ENCODE measurements at regions not wholly inside any gene's neighbourhood (a gene's known extent, or its start where the extent isn't known, plus 50 kb on each side); places are given as distances from the start of the nearest gene placed in this dataset.

- Histone ChIP-seq H3K27me3 (ENCODE audit: control insufficient read depth, insufficient read depth, low read length) (no peaks in the 10 kb centered on the region), H3K36me3 (ENCODE audit: control insufficient read depth, insufficient read depth, low read length) (no peaks in the 10 kb centered on the region), H3K4me3 (ENCODE audit: low read depth, low read length) (no peak overlapping the region)
- POLR2A ChIA-PET, result no interaction called here
- CTCF ChIA-PET, result no interaction called here
- DNase-seq (ENCODE audit: low read depth), result no peak
- no peak for TF ChIP-seq CTCF (IDR thresholded peaks at IDR 0.05; ENCODE audit: insufficient read depth, low read depth, low read length)
Observed at GRCh38 chr12:105428793-105429395, 98.4 kb downstream of the C12orf75 start.

GRCh38 chr12:105429511-105429910 lies 99.0 kb downstream of the C12orf75 start:
- H3K4me3 ChIP-seq (ENCODE audit: low read depth, low read length), result no peak overlapping the region
- POLR2A ChIA-PET, result no interaction called here
- H3K36me3 ChIP-seq (ENCODE audit: control insufficient read depth, insufficient read depth, low read length), result no peaks in the 10 kb centered on the region
- TF ChIP-seq CTCF (IDR thresholded peaks at IDR 0.05; ENCODE audit: insufficient read depth, low read depth, low read length), result no peak
- CTCF ChIA-PET, result interaction anchor here (1.9 kb wide), 1 partner anchor 9 kb away, joined by 9 read pairs; no protein-coding TSS in a partner anchor
- H3K27me3 ChIP-seq (ENCODE audit: control insufficient read depth, insufficient read depth, low read length), result no peaks in the 10 kb centered on the region
- DNase-seq (ENCODE audit: low read depth), result no peak

- no peak overlapping the region for H3K4me3 ChIP-seq (ENCODE audit: low read depth, low read length)
- no peak for TF ChIP-seq CTCF (IDR thresholded peaks at IDR 0.05; ENCODE audit: insufficient read depth, low read depth, low read length)
- CTCF ChIA-PET, result interaction anchor here (0.6 kb wide), 1 partner anchor 19 kb away, joined by 3 read pairs; no protein-coding TSS in a partner anchor
- no peak for DNase-seq (ENCODE audit: low read depth)
- H3K27me3 ChIP-seq (ENCODE audit: control insufficient read depth, insufficient read depth, low read length), result no peaks in the 10 kb centered on the region
- POLR2A ChIA-PET, result no interaction called here
- no peaks in the 10 kb centered on the region for H3K36me3 ChIP-seq (ENCODE audit: control insufficient read depth, insufficient read depth, low read length)
Observed at GRCh38 chr12:105431537-105432100, 101.1 kb downstream of the C12orf75 start.

- TF ChIP-seq CTCF (IDR thresholded peaks at IDR 0.05; ENCODE audit: insufficient read depth, low read depth, low read length), result no peak
- no peak for DNase-seq (ENCODE audit: low read depth)
- H3K4me3 ChIP-seq (ENCODE audit: low read depth, low read length), result no peak overlapping the region
- CTCF ChIA-PET, result no interaction called here
- no peaks in the 10 kb centered on the region for H3K36me3 ChIP-seq (ENCODE audit: control insufficient read depth, insufficient read depth, low read length)
- H3K27me3 ChIP-seq (ENCODE audit: control insufficient read depth, insufficient read depth, low read length), result no peaks in the 10 kb centered on the region
- POLR2A ChIA-PET, result no interaction called here
Observed at GRCh38 chr12:105433804-105434203, 103.3 kb downstream of the C12orf75 start.

- H3K4me3 ChIP-seq (ENCODE audit: low read depth, low read length), result no peak overlapping the region
- no peaks in the 10 kb centered on the region for H3K27me3 ChIP-seq (ENCODE audit: control insufficient read depth, insufficient read depth, low read length)
- no peaks in the 10 kb centered on the region for H3K36me3 ChIP-seq (ENCODE audit: control insufficient read depth, insufficient read depth, low read length)
- TF ChIP-seq CTCF (IDR thresholded peaks at IDR 0.05; ENCODE audit: insufficient read depth, low read depth, low read length), result no peak
- DNase-seq (ENCODE audit: low read depth), result no peak
- ChIA-PET POLR2A (no interaction called here), CTCF (no interaction called here)
Observed at GRCh38 chr12:105436636-105437035, 106.1 kb downstream of the C12orf75 start.
